HG02678 (cell line): ENCODE measurements at regions not wholly inside any gene's neighbourhood (a gene's known extent, or its start where the extent isn't known, plus 50 kb on each side); places are given as distances from the start of the nearest gene placed in this dataset.

ENCODE experiments used
- ATAC-seq: cut with Tn5 transposase; IDR thresholded peaks from one replicate; pipeline ENCODE4 v1.9.1; 2021; ENCODE audit warnings: mild to moderate bottlenecking, moderate library complexity; ENCODE audit not compliant: unreplicated experiment

DNA sequence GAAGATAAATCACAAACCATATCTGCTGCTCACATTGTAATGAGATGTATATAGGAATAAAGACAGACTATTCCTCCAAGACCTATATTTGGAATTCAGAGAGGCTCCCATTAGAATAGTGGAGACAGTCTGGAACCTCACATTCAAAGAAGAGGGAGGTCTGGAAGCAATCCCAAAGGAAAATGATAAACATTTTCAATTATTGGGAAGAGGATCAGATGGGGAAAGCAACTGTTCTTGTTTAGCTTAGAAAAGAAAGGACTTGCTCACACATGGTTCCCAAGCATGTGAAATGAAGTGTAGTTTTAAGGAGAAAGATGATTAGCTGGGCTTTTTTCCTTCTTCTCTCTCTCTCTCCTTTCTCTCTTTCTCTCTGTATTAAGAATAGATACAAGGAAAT is 193.0 kb upstream of the LMNTD1 start:
- no peak for ATAC-seq

DNA sequence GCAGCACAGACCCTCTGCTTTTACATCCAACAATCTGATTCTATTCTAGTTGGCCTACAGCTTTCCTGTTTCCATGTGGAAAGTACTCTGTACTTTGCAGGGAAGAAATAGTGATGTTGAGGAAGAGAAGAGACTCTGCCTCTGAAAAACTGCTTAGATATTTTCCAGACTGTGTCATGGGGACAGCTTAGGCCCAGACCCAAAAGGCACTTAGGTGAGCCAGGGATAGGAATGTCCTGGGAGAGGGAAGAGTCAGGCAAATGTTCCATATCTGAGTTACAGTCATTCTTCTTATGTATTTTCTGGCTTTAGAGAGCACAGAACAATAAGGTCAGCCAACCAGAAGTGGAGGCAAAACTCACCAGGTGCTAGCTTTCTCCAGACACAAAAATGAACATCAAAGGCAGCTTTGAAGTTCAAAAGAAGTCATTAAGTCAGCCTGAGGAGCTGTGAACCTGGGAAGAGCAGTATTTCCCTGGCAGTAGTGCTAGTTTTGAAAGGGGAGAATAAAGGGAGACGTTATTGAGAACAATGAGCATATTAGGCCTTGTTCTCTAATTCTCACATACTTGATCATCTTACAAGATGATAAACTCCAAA is 199.7 kb upstream of the LMNTD1 start:
- ATAC-seq, result no peak

- ATAC-seq, result no peak
These were observed 202.3 kb upstream of the LMNTD1 start for GRCh38 chr12:25755136-25755970.

- ATAC-seq, result no peak
These were observed 202.6 kb upstream of the RASSF8 start for GRCh38 chr12:25755971-25756260.

DNA sequence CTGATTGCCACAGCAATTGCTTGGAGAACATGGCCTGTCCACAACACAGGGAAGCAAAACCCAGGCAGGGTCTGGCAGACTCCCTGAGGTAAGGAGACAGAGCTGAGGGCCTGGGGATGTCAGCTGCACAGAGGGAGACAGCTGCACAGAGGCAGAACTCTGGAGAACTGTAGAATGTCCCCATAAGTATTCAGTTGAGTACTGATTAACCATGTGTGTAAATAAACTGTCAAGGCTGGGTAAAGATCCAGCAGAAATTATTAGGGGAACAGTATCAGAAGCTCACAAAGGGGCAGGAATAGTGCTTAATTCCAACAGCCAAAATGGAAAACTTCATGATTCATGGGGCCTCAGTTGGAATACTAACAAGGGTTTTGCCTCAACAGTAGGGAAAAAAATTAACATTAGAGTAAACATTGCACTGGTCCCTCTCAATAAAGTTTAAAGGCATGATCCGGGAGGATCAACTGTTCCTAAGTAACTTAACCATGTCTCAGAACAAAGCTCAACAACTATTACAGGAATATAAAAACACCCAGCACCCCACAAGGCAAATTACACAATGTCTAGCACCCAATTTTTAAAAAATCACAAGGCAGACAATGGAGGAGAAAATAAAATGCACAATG is 201.3 kb upstream of the RASSF8 start:
- ATAC-seq, result no peak

DNA sequence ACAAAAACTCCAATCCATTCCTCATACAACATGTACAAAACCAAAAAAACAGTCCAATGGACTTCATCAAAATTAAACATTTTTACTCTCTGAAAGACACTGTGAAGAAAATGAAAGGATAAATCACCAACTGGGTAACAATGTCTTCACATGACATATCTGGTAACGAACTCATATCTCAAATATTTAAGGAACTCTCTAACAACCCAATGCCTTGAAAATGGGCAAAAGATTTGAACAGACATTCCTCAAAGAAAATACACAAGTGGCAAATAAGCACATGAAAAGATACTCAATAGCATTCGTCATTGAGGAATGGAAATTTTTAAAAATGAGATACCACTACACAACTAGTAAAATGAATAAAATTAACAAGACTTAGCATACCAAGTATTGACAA is 198.7 kb upstream of the RASSF8 start:
- no peak for ATAC-seq

DNA sequence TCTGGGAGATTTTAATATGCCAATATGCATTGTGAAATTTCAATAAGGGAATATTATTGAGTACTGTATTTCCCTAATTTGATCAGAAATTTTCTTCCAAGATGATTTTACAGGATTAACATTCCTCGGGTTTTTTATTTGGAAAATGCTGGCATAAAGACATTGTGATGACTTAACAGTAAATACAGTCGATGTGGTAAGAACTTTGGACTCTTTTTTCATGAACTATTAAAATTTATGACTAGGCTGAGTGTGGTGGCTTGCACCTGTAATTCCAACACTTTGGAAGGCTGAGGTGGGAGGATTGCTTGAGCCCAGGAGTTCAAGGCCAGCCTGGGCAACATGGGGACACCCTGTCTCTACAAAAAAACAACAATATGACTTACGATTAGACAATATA is 197.1 kb upstream of the RASSF8 start:
- no peak for ATAC-seq

- ATAC-seq, result no peak
These were observed 194.1 kb upstream of the RASSF8 start for GRCh38 chr12:25764409-25764808.

DNA sequence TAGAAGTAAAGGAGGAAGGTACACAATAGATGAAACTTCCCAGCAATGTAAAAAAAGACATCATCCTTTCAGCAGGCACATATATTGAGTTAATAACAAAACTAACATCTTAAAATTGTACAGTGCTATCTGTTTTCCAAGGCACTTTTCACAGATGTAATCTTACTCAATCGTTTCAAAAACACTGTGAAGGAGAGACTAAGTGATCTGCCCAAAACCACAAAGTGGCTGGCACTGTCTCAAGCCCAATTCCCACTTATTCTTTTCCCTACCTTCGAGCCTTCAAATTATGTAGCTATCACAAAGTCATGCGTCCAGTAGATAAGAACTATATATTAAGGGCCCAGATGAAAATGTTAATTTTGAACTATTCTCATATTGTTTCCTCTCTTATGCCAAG is 193.6 kb upstream of the RASSF8 start:
- no peak for ATAC-seq

DNA sequence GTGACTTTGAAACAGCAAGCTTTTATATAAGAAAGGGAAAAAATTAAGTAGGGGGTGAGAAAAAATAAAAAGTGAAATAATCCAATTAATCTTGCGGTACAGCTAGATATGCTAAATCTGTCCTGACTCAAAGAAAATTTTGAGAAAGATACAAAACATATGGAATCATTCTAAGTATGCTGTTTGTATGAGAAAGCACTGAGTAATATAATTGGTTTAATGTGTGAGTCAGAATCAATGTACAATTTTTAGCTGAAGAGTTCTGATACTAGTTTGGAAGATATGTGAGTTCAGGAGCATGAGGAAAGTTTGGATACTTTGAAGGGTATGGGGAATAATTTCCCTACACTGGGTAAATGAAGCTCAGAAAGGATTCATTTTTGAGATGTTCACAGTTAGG is 190.9 kb upstream of the RASSF8 start:
- ATAC-seq, result no peak

- no peak for ATAC-seq
These were observed 190.3 kb upstream of the RASSF8 start for GRCh38 chr12:25768151-25768550.

- no peak for ATAC-seq
These were observed 189.2 kb upstream of the RASSF8 start for GRCh38 chr12:25769082-25769945.

- ATAC-seq, result no peak
These were observed 187.4 kb upstream of the RASSF8 start for GRCh38 chr12:25771041-25771440.

DNA sequence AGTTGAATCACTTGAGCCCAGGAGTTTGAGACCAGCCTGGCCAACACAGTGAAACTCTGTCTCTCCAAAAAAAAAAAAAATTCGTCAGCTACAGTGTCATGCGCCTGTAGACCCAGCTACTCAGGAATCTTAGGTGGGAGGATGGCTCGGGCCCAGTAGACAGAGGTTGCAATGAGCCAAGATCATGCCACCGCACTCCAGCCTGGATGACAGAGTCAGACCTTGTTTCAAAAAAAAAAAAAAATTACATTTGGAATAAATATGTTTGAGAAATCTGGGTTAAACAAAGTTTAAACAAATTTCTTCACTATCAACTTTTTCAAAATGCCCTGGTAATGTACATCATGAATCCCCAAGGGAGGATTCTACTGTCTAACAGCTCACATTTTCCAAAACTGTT is 187.0 kb upstream of the RASSF8 start:
- no peak for ATAC-seq

DNA sequence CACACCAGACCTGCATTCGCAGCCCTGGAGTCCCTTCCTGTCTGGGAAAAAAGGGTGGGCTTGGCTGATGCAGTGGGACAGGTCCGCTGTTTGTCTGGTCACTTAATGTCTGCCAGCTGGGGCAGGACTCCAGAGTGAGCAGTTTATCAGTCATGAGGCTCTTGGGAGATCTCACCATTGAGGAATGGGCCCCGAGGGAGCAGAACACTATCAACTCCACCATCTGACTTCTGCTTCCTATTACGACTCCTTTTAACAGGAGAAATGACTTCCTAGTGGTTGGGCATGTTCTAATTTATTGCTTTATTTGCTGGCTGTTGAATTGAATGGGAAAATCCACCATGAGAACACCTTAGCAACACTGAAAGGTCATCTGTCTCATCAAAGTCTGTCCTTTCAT is 182.5 kb upstream of the RASSF8 start:
- ATAC-seq, result no peak

- ATAC-seq, result no peak
These were observed 177.7 kb upstream of the RASSF8 start for GRCh38 chr12:25780771-25781170.

GRCh38 chr12:25781232-25781631 is 177.2 kb upstream of the RASSF8 start:
- ATAC-seq, result no peak

DNA sequence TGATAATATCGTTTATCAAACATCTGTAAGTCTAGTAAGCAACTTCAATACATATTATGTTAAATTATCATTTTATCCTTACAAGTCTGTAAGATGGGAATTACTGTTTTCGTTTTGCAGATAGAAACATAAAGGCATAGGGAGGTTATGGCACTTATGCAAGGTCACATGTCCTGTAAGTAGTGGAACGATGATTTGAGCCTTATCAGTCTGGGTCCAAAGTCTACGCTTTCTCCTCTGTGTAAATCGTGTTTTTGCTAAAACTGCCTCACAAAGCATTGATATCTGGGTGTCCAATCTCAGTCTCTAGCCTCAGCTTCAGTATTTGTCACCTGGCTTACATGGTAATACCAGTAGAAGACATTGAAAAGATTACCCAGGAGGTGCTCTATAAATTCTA is 174.9 kb upstream of the RASSF8 start:
- ATAC-seq, result no peak

- ATAC-seq, result no peak
These were observed 173.8 kb upstream of the RASSF8 start for GRCh38 chr12:25784669-25785068.

- no peak for ATAC-seq
These were observed 173.3 kb upstream of the RASSF8 start for GRCh38 chr12:25785134-25785533.

DNA sequence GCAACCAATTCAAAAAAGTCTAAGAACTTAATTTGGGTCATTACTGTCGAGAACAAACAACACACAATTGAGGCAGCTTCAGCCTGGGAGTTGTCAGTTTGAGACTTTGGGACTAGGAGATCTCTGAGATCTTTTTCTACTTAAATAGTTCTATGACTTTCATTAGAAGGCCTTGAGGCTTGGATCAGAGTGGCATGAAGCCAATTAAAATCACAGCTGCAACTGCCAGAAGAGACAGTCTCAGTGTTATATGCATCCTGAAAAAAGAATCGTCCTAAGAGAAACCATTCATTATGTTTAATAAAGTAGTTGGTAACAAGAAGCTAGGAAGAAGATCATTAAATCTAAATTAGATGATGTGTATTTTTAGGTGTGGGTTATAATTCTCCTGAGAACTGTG is 170.8 kb upstream of the RASSF8 start:
- ATAC-seq, result no peak
